GM03348 (cell line): ENCODE measurements at regions not wholly inside any gene's neighbourhood (a gene's known extent, or its start where the extent isn't known, plus 50 kb on each side); places are given as distances from the start of the nearest gene placed in this dataset.

Source experiments
- DNase-seq: peaks from one replicate; pipeline ENCODE4 v3.0.0; 2012; ENCODE audit warnings: low spot score

- DNase-seq = no peak
Observed at GRCh38 chr9:135196474-135196873, 109.0 kb downstream of the OLFM1 start.

GRCh38 chr9:135198144-135198543 is 110.7 kb downstream of the OLFM1 start:
- no peak for DNase-seq

- DNase-seq = no peak
Observed at GRCh38 chr9:135198586-135199285, 111.3 kb downstream of the OLFM1 start.

- no peak for DNase-seq
Observed at GRCh38 chr9:135199489-135199888, 112.0 kb downstream of the OLFM1 start.

GRCh38 chr9:135201711-135202110 is 114.2 kb downstream of the OLFM1 start:
- no peak for DNase-seq

- no peak for DNase-seq
Observed at GRCh38 chr9:135204177-135204576, 116.7 kb downstream of the OLFM1 start.

GRCh38 chr9:135209136-135209535 is 121.7 kb downstream of the OLFM1 start:
- no peak for DNase-seq

- DNase-seq = no peak
Observed at GRCh38 chr9:135209852-135210251, 122.4 kb downstream of the OLFM1 start.

GRCh38 chr9:135210676-135211523 is 123.4 kb downstream of the OLFM1 start:
- no peak for DNase-seq

GRCh38 chr9:135211524-135211890 is 124.0 kb downstream of the OLFM1 start:
- DNase-seq = no peak

GRCh38 chr9:135212961-135213360 is 125.5 kb downstream of the OLFM1 start:
- no peak for DNase-seq

GRCh38 chr9:135213566-135213965 is 126.1 kb downstream of the OLFM1 start:
- DNase-seq = no peak

GRCh38 chr9:135214054-135214640 is 126.7 kb downstream of the OLFM1 start:
- DNase-seq = no peak

GRCh38 chr9:135214706-135215105 is 127.2 kb downstream of the OLFM1 start:
- no peak for DNase-seq

- DNase-seq = no peak
Observed at GRCh38 chr9:135215571-135216161, 128.2 kb downstream of the OLFM1 start.

- DNase-seq = no peak
Observed at GRCh38 chr9:135216236-135216635, 128.8 kb downstream of the OLFM1 start.

GRCh38 chr9:135216791-135217441 is 129.4 kb downstream of the OLFM1 start:
- no peak for DNase-seq

GRCh38 chr9:135217836-135218235 is 130.4 kb downstream of the OLFM1 start:
- no peak for DNase-seq

- no peak for DNase-seq
Observed at GRCh38 chr9:135218331-135219225, 131.1 kb downstream of the OLFM1 start.

GRCh38 chr9:135219676-135220600 is 132.5 kb downstream of the OLFM1 start:
- no peak for DNase-seq
